Lung (tissue), 11 donors: ENCODE measurements at regions not wholly inside any gene's neighbourhood (a gene's known extent, or its start where the extent isn't known, plus 50 kb on each side); places are given as distances from the start of the nearest gene placed in this dataset.
"Not testable (repeated sequence)": the region's sequence is repeated elsewhere in the genome, so short reads cannot be mapped to it uniquely, and the experiment has no call there.

ENCODE experiments used
- ATAC-seq: fragments of 200-7000 bp; cut with Tn5 transposase; one replicate; pipeline ENCODE4 v1.9.1; 2020; ENCODE audit warnings: moderate number of reproducible peaks; ENCODE audit not compliant: insufficient read depth, low FRiP score
- DNase-seq, 3 donors: peaks; one replicate each; pipeline ENCODE4 v3.0.0-alpha.2; 2013 to 2017
- H3K27ac ChIP-seq, 2 donors: one replicate each; pipeline ENCODE4 v1.5.1; 2013; ENCODE audit warnings: mild to moderate bottlenecking in 2 of 2, moderate library complexity in 2 of 2, control low read depth in 1 of 2, inconsistent platforms in 1 of 2, low read depth in 1 of 2, low read length in 1 of 2
- H3K27me3 ChIP-seq, 3 donors: one replicate each; pipeline ENCODE4 v1.5.1; 2013; ENCODE audit warnings: low read length in 2 of 3; ENCODE audit not compliant: control insufficient read depth in 3 of 3, insufficient read depth in 3 of 3
- H3K36me3 ChIP-seq, 4 donors: one replicate each; pipeline ENCODE4 v1.5.1; 2013; ENCODE audit warnings: low read length in 4 of 4, mild to moderate bottlenecking in 1 of 4, moderate library complexity in 1 of 4; ENCODE audit not compliant: control insufficient read depth in 4 of 4, insufficient read depth in 4 of 4
- H3K4me1 ChIP-seq, 5 donors: one replicate each; pipeline ENCODE4 v1.5.1; 2013; ENCODE audit warnings: low read length in 5 of 5, mild to moderate bottlenecking in 2 of 5, moderate library complexity in 1 of 5; ENCODE audit not compliant: control insufficient read depth in 5 of 5, insufficient read depth in 5 of 5
- H3K4me3 ChIP-seq: one replicate; pipeline ENCODE4 v1.5.1; 2013; ENCODE audit warnings: mild to moderate bottlenecking, control low read depth, moderate library complexity
- H3K9ac ChIP-seq, 2 donors: one replicate each; pipeline ENCODE4 v1.5.1; 2013; ENCODE audit warnings: low read length in 2 of 2, control low read depth in 1 of 2; ENCODE audit not compliant: insufficient read depth in 1 of 2
- H3K9me3 ChIP-seq, 4 donors: one replicate each; pipeline ENCODE4 v1.5.1; 2013; ENCODE audit warnings: low read length in 3 of 4, mild to moderate bottlenecking in 1 of 4, moderate library complexity in 1 of 4; ENCODE audit not compliant: control insufficient read depth in 4 of 4, insufficient read depth in 3 of 4
- CTCF ChIP-seq: IDR thresholded peaks from 2 replicates; pipeline ENCODE4 v1.5.1; 2012; ENCODE audit warnings: mild to moderate bottlenecking; ENCODE audit errors: control extremely low read depth, extremely low read depth
- WGBS, 2 donors: extraction: QIAGEN DNeasy Blood & Tissue Kit; methylation state at CpG; one replicate each; pipeline ENCODE4 v1.1.7; 2013; 5-methylcytosine and 5-hydroxymethylcytosine counted together
- donor health status: control.
- donor health status: control.
- donor health status: Bipolar disorder and iron deficiency.
- donor health status: healthy.
- donor health status: DM: yes; HTN: yes; CAD: no.

GRCh38 chr7:17580141-17580540 is 281.7 kb downstream of the AHR start:
- no peaks in the 10 kb centered on the region for H3K27me3 ChIP-seq

GRCh38 chr7:17580856-17581255 is 282.4 kb downstream of the AHR start:
- H3K9ac ChIP-seq, result no peak overlapping the region
- WGBS, 2 donors, result 68 to 72% methylated on average over 1 of the region's 1 CpG
- DNase-seq (no peak), ATAC-seq (no peak)
- no peaks in the 10 kb centered on the region for H3K4me1 ChIP-seq
- peaks cover 0 to 7% (median 3%) of the 10 kb centered on the region in 4 donors for H3K9me3 ChIP-seq
- H3K4me3 ChIP-seq, result no peak overlapping the region
- TF ChIP-seq CTCF, result no peak
- no peak overlapping the region for H3K27ac ChIP-seq
- H3K27me3 ChIP-seq, result no peaks in the 10 kb centered on the region
- H3K36me3 ChIP-seq, result no peaks in the 10 kb centered on the region

More at GRCh38 chr7:17580141-17580540, 281.7 kb downstream of the AHR start:
- H3K36me3 ChIP-seq, result no peaks in the 10 kb centered on the region
- peaks cover 0 to 7% (median 5%) of the 10 kb centered on the region in 4 donors for H3K9me3 ChIP-seq
- H3K9ac ChIP-seq, result no peak overlapping the region
- no peak for TF ChIP-seq CTCF
- ATAC-seq (no peak), DNase-seq (no peak)
- no peaks in the 10 kb centered on the region for H3K4me1 ChIP-seq
- whole genome bisulfite sequencing, 2 donors, result 83 to 91% methylated on average over 3 of the region's 3 CpGs
- H3K27ac ChIP-seq, result no peak overlapping the region
- H3K4me3 ChIP-seq, result no peak overlapping the region

GRCh38 chr7:17581301-17581700 is 282.8 kb downstream of the AHR start:
- DNase-seq (no peak), ATAC-seq (no peak)
- Histone ChIP-seq H3K9me3 (peaks cover 0 to 7% (median 2%) of the 10 kb centered on the region in 4 donors), H3K27ac (no peak overlapping the region), H3K36me3 (no peaks in the 10 kb centered on the region), H3K4me1 (no peaks in the 10 kb centered on the region), H3K4me3 (no peak overlapping the region), H3K27me3 (no peaks in the 10 kb centered on the region), H3K9ac (no peak overlapping the region)
- TF ChIP-seq CTCF, result no peak
- WGBS, 2 donors, result 75 to 86% methylated on average over 1 of the region's 1 CpG

- not testable (repeated sequence) for H3K36me3 ChIP-seq, H3K27ac ChIP-seq, H3K9me3 ChIP-seq, H3K4me1 ChIP-seq, H3K4me3 ChIP-seq, H3K27me3 ChIP-seq, DNase-seq, ATAC-seq, H3K9ac ChIP-seq
- WGBS, 2 donors, result 87 to 97% methylated on average over 2 of the region's 2 CpGs
These were observed 284.2 kb downstream of the AHR start for GRCh38 chr7:17582696-17583095.
